GM19438 (cell line): ENCODE measurements at regions not wholly inside any gene's neighbourhood (a gene's known extent, or its start where the extent isn't known, plus 50 kb on each side); places are given as distances from the start of the nearest gene placed in this dataset.

Experiments used
- ATAC-seq: cut with Tn5 transposase; IDR thresholded peaks from one replicate; pipeline ENCODE4 v1.9.1; 2021; ENCODE audit warnings: low read depth; ENCODE audit not compliant: unreplicated experiment

- ATAC-seq: no peak
These were observed 290.8 kb upstream of the ESRRG start for GRCh38 chr1:217014066-217014465.

GRCh38 chr1:217012659-217013058 lies 289.4 kb upstream of the ESRRG start:
- ATAC-seq: no peak

- ATAC-seq: no peak
These were observed 287.9 kb upstream of the ESRRG start for GRCh38 chr1:217011097-217011496.

- ATAC-seq: no peak
These were observed 287.0 kb upstream of the ESRRG start for GRCh38 chr1:217010253-217010652.

GRCh38 chr1:217009376-217009775 lies 286.1 kb upstream of the ESRRG start:
- no peak for ATAC-seq

GRCh38 chr1:217004776-217005436 lies 281.7 kb upstream of the ESRRG start:
- ATAC-seq: no peak

GRCh38 chr1:217003355-217003754 lies 280.1 kb upstream of the ESRRG start:
- no peak for ATAC-seq

GRCh38 chr1:216997831-216998230 lies 274.6 kb upstream of the ESRRG start:
- ATAC-seq: no peak

GRCh38 chr1:216997069-216997468 lies 273.8 kb upstream of the ESRRG start:
- ATAC-seq: no peak

- ATAC-seq: no peak
These were observed 261.3 kb upstream of the ESRRG start for GRCh38 chr1:216984536-216984935.

GRCh38 chr1:216983823-216984222 lies 260.6 kb upstream of the ESRRG start:
- ATAC-seq: no peak

- ATAC-seq: no peak
These were observed 238.3 kb upstream of the ESRRG start for GRCh38 chr1:216961516-216961915.

GRCh38 chr1:216960716-216961115 lies 237.5 kb upstream of the ESRRG start:
- no peak for ATAC-seq

GRCh38 chr1:216958569-216958968 lies 235.3 kb upstream of the ESRRG start:
- ATAC-seq: no peak

- ATAC-seq: no peak
These were observed 230.3 kb upstream of the ESRRG start for GRCh38 chr1:216953495-216953894.

- no peak for ATAC-seq
These were observed 229.6 kb upstream of the ESRRG start for GRCh38 chr1:216952864-216953263.

- ATAC-seq: no peak
These were observed 222.4 kb upstream of the ESRRG start for GRCh38 chr1:216945538-216946080.

GRCh38 chr1:216944864-216945510 lies 221.8 kb upstream of the ESRRG start:
- no peak for ATAC-seq

- ATAC-seq: no peak
These were observed 214.3 kb upstream of the ESRRG start for GRCh38 chr1:216937491-216937890.

GRCh38 chr1:216936779-216937178 lies 213.6 kb upstream of the ESRRG start:
- no peak for ATAC-seq

- no peak for ATAC-seq
These were observed 212.7 kb upstream of the ESRRG start for GRCh38 chr1:216935901-216936300.

GRCh38 chr1:216932424-216932823 lies 209.2 kb upstream of the ESRRG start:
- ATAC-seq: no peak
